Upper lobe of right lung (tissue), 1 donor: ENCODE measurements at regions not wholly inside any gene's neighbourhood (a gene's known extent, or its start where the extent isn't known, plus 50 kb on each side); places are given as distances from the start of the nearest gene placed in this dataset.
A peak's percentile ranks its signal among the peaks of the same experiment; 100 is the strongest.

Source experiments
- ATAC-seq: fragments of 200-7000 bp; cut with Tn5 transposase; one replicate; pipeline ENCODE4 v1.9.1; 2020; ENCODE audit warnings: mild to moderate bottlenecking, moderate library complexity
- DNase-seq: peaks from one replicate; pipeline ENCODE4 v3.0.0-alpha.2; 2020
- H3K27ac ChIP-seq: fragments of 200-600 bp; one replicate; pipeline ENCODE4 v1.8.0; 2022
- H3K27me3 ChIP-seq: fragments of 200-600 bp; one replicate; pipeline ENCODE4 v1.8.0; 2022; ENCODE audit warnings: mild to moderate bottlenecking
- H3K36me3 ChIP-seq: fragments of 200-600 bp; one replicate; pipeline ENCODE4 v1.8.0; 2022
- H3K4me1 ChIP-seq: fragments of 200-600 bp; one replicate; pipeline ENCODE4 v1.8.0; 2022
- H3K4me3 ChIP-seq: fragments of 200-600 bp; one replicate; pipeline ENCODE4 v1.8.0; 2022; ENCODE audit warnings: mild to moderate bottlenecking
- H3K9me3 ChIP-seq: fragments of 200-600 bp; one replicate; pipeline ENCODE4 v1.8.0; 2022
- CTCF ChIP-seq: fragments of 200-600 bp; IDR thresholded peaks from one replicate; pipeline ENCODE4 v1.8.0; 2022; ENCODE audit warnings: antibody characterized with exemption
- intact Hi-C: fragments of 100-400 bp; cut with DNase I; formaldehyde crosslinking; loops from one replicate; pipeline ENCODE4 v1.11.0; 2022
- donor health status: DM: no; HTN: yes; CAD: no; lungs with severe emphysema.

- Histone ChIP-seq H3K9me3 (no peaks in the 10 kb centered on the region), H3K27me3 (no peaks in the 10 kb centered on the region), H3K4me3 (no peak overlapping the region), H3K4me1 (no peaks in the 10 kb centered on the region), H3K27ac (no peak overlapping the region), H3K36me3 (no peaks in the 10 kb centered on the region)
- intact Hi-C loops: no loop called here
- DNase-seq (no peak), ATAC-seq (no peak)
- TF ChIP-seq CTCF: no peak
These were observed 359.7 kb downstream of the FAM181B start for GRCh38 chr11:82373781-82374542.

DNA sequence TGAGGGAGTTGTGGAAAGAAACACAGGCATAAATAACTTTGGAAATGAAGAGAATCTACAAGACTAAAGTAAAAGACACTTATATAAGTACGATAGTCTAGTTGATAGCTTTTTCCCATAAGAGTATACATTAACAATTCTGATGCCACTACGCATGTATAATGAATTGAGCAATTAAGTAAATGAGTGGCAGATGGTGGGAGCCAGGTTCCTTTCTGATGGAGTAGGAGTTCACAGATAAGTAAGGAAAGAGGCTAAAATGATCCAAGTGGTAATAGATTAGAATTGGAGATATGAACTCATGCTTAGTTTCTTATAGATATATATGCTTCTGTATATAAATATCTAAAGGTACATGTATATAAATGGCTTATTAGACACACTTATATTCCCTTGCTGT is 368.3 kb downstream of the FAM181B start:
- Histone ChIP-seq H3K4me3 (no peak overlapping the region), H3K9me3 (no peaks in the 10 kb centered on the region), H3K27ac (no peak overlapping the region), H3K27me3 (no peaks in the 10 kb centered on the region), H3K36me3 (no peaks in the 10 kb centered on the region), H3K4me1 (no peaks in the 10 kb centered on the region)
- TF ChIP-seq CTCF: no peak
- DNase-seq (no peak), ATAC-seq (no peak)
- intact Hi-C loops: no loop called here

DNA sequence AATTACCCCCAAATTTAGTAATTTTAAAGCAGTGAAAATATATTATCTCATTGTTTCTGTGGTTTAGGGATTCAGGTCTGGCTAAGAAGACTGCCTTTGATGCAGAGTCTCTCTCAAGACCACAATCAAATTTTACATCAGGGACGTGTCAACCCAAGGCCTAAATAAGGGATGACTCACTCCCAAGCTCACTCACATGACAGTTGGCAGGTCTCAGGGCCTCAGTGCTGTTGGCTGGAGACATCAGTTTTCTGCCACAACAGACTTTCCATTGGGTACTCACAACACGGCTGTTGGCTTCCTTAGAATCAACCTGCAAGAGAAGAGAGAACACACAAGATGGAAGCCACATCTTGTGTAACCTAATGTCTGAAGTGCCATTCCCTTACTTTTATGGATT is 377.3 kb downstream of the FAM181B start:
- intact Hi-C loops: no loop called here

DNA sequence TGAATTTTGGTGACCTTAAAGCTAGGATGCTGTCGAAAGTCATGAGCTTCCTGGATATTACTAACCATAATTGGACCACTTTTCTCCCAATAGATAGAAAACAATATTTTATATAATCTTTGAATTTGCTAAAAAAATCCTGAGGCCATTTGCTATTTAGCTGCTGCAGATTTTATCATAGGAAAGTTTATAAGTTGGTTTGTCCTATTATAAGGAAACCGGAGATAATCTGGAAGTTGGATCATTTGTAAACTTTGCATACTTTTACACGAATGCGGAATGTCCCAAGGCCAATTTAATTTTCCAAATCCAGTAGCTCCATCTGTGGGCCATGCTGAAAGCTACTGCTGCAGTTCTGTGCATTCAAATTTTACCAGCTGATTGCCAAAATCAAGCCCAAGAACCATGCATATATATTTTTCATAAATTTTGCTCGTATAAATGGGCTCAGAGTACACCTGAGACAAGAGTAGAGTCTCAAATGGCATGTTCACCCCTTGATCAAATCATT is 378.3 kb downstream of the FAM181B start:
- DNase-seq (no peak), ATAC-seq (no peak)
- H3K4me3 ChIP-seq: no peak overlapping the region
- no peaks in the 10 kb centered on the region for H3K27me3 ChIP-seq
- intact Hi-C loops: no loop called here
- no peaks in the 10 kb centered on the region for H3K36me3 ChIP-seq
- H3K9me3 ChIP-seq: no peaks in the 10 kb centered on the region
- no peak for TF ChIP-seq CTCF
- H3K27ac ChIP-seq: no peak overlapping the region
- no peaks in the 10 kb centered on the region for H3K4me1 ChIP-seq

More for the DNA sequence above, 377.3 kb downstream of the FAM181B start:
- Histone ChIP-seq H3K4me3 (no peak overlapping the region), H3K36me3 (no peaks in the 10 kb centered on the region), H3K9me3 (no peaks in the 10 kb centered on the region), H3K27ac (no peak overlapping the region), H3K27me3 (no peaks in the 10 kb centered on the region), H3K4me1 (no peaks in the 10 kb centered on the region)
- no peak for DNase-seq
- TF ChIP-seq CTCF: no peak
- ATAC-seq: no peak

DNA sequence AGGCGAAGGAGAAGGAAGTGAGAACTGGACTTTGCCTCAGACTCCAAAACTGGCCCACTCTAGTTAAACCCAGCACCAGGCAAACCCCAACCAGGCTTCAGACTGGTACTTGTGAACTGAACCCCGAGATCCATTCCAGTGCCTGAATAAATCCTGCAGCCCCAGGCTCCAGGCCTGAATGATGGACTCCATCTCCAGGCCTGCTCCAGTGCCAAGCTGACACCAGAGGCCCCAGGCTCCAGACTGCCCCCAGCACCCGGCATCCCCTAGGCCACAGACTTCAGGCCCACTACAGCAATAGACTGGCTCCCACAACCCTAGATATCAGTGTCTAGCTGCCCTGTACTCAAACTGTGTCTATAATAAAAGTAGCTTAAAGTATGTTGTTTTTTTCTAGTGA is 406.8 kb downstream of the FAM181B start:
- Histone ChIP-seq H3K4me1 (no peaks in the 10 kb centered on the region), H3K27me3 (no peaks in the 10 kb centered on the region), H3K4me3 (no peak overlapping the region), H3K36me3 (no peaks in the 10 kb centered on the region), H3K27ac (no peak overlapping the region), H3K9me3 (no peaks in the 10 kb centered on the region)
- DNase-seq (no peak), ATAC-seq (peak; percentile 33)
- no peak for TF ChIP-seq CTCF
- intact Hi-C loops: no loop called here
